Left cardiac atrium (tissue), 4 donors: ENCODE measurements at regions not wholly inside any gene's neighbourhood (a gene's known extent, or its start where the extent isn't known, plus 50 kb on each side); places are given as distances from the start of the nearest gene placed in this dataset.
"Not testable (repeated sequence)": the region's sequence is repeated elsewhere in the genome, so short reads cannot be mapped to it uniquely, and the experiment has no call there.

Source experiments
- ATAC-seq, 2 donors: fragments of 200-7000 bp; cut with Tn5 transposase; one replicate each; pipeline ENCODE4 v1.9.1; 2020; ENCODE audit warnings: mild to moderate bottlenecking in 2 of 2, moderate library complexity in 2 of 2
- DNase-seq: peaks from one replicate; pipeline ENCODE4 v3.0.0-alpha.2; 2020
- intact Hi-C, 2 donors: fragments of 100-400 bp; cut with DNase I; formaldehyde crosslinking; loops; one replicate each; pipeline versions ENCODE4 v1.14.1 to v1.15.1; 2022 to 2023
- donor health status: DM: no; HTN: yes; CAD: no.
- donor health status: DM: no; HTN: yes; CAD: no; lungs with severe emphysema.
- donor health status: DM: yes; HTN: yes; CAD: no.
- donor health status: Dilated cardiomyopathy.

- intact Hi-C loops = no loop called here
- DNase-seq (no peak), ATAC-seq (no peak)
Measured at GRCh38 chr3:139226731-139227130, 117.1 kb upstream of the MRPS22 start.

GRCh38 chr3:139227165-139227564 lies 116.7 kb upstream of the MRPS22 start:
- intact Hi-C loops = no loop called here

GRCh38 chr3:139227827-139228226 lies 116.0 kb upstream of the MRPS22 start:
- intact Hi-C loops = no loop called here

More at GRCh38 chr3:139227165-139227564, 116.7 kb upstream of the MRPS22 start:
- peak; percentile 86 to 87 for ATAC-seq
- DNase-seq = peak; percentile 56

GRCh38 chr3:139230391-139230790 lies 113.4 kb upstream of the MRPS22 start:
- intact Hi-C loops = no loop called here
- no peak for ATAC-seq
- DNase-seq = no peak

More at GRCh38 chr3:139227827-139228226, 116.0 kb upstream of the MRPS22 start:
- DNase-seq = no peak
- no peak for ATAC-seq

GRCh38 chr3:139231555-139232281 lies 112.1 kb upstream of the MRPS22 start:
- intact Hi-C loops = no loop called here
- no peak for ATAC-seq
- DNase-seq = no peak

- intact Hi-C loops, DNase-seq, ATAC-seq: not testable (repeated sequence)
Measured at GRCh38 chr3:139232341-139232740, 111.5 kb upstream of the MRPS22 start.

- ATAC-seq = no peak
- intact Hi-C loops = no loop called here
Measured at GRCh38 chr3:139234491-139234890, 109.3 kb upstream of the MRPS22 start.

GRCh38 chr3:139235192-139235591 lies 108.6 kb upstream of the MRPS22 start:
- DNase-seq = no peak
- no peak for ATAC-seq
- intact Hi-C loops = no loop called here

More at GRCh38 chr3:139234491-139234890, 109.3 kb upstream of the MRPS22 start:
- DNase-seq = no peak

- ATAC-seq (no peak), DNase-seq (no peak)
- intact Hi-C loops = no loop called here
Measured at GRCh38 chr3:139236336-139236735, 107.5 kb upstream of the MRPS22 start.

- ATAC-seq (no peak), DNase-seq (no peak)
- intact Hi-C loops = no loop called here
Measured at GRCh38 chr3:139238281-139239030, 105.4 kb upstream of the MRPS22 start.

GRCh38 chr3:139239550-139239949 lies 104.3 kb upstream of the MRPS22 start:
- intact Hi-C loops = no loop called here
- ATAC-seq = no peak
- no peak for DNase-seq

GRCh38 chr3:139241783-139242182 lies 102.0 kb upstream of the MRPS22 start:
- DNase-seq = no peak
- ATAC-seq = no peak
- intact Hi-C loops = no loop called here

- intact Hi-C loops = no loop called here
- DNase-seq = no peak
- ATAC-seq = no peak
Measured at GRCh38 chr3:139243710-139244109, 100.1 kb upstream of the MRPS22 start.

GRCh38 chr3:139248593-139249255 lies 95.1 kb upstream of the MRPS22 start:
- ATAC-seq = no peak
- no peak for DNase-seq
- intact Hi-C loops = no loop called here

- DNase-seq = no peak
- peak in 1 of 2 donors; percentile 50 for ATAC-seq
- intact Hi-C loops = no loop called here
Measured at GRCh38 chr3:139251529-139251928, 92.3 kb upstream of the MRPS22 start.

- intact Hi-C loops = no loop called here
- ATAC-seq = peak in 1 of 2 donors; percentile 41
- DNase-seq = no peak
Measured at GRCh38 chr3:139252719-139253118, 91.1 kb upstream of the MRPS22 start.

GRCh38 chr3:139258276-139258675 lies 85.5 kb upstream of the MRPS22 start:
- DNase-seq (no peak), ATAC-seq (no peak)
- intact Hi-C loops = no loop called here

- intact Hi-C loops = no loop called here
- ATAC-seq = no peak
Measured at GRCh38 chr3:139259398-139259797, 84.4 kb upstream of the MRPS22 start.

GRCh38 chr3:139260041-139260486 lies 83.8 kb upstream of the MRPS22 start:
- intact Hi-C loops = no loop called here

More at GRCh38 chr3:139259398-139259797, 84.4 kb upstream of the MRPS22 start:
- no peak for DNase-seq

More at GRCh38 chr3:139260041-139260486, 83.8 kb upstream of the MRPS22 start:
- no peak for DNase-seq
- ATAC-seq = no peak
